ENCODE measurements at regions not wholly inside any gene's neighbourhood (a gene's known extent, or its start where the extent isn't known, plus 50 kb on each side); places are given as distances from the start of the nearest gene placed in this dataset.

DNA sequence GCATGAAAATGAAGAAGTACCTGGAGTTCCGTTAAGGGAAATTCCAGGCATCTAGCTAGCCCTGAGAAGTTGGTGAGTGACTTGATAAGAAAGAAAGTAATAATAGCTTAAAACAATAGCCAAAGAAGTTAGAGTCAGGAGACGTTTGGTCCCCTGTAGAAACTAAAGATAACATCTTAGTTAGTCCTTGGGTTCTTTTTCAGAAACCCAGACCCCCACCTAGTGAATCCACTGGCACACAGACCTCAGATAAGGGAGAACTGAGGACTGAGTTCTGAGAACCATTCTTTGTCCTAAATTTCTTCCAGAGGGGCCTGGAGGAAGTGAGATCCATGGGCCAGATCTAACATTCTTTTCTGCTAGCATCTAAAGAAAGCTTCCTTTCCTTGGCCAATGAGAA, 335.4 kb downstream of the SLC4A3 start (continued):
- TF ChIP-seq, protein P1, sequence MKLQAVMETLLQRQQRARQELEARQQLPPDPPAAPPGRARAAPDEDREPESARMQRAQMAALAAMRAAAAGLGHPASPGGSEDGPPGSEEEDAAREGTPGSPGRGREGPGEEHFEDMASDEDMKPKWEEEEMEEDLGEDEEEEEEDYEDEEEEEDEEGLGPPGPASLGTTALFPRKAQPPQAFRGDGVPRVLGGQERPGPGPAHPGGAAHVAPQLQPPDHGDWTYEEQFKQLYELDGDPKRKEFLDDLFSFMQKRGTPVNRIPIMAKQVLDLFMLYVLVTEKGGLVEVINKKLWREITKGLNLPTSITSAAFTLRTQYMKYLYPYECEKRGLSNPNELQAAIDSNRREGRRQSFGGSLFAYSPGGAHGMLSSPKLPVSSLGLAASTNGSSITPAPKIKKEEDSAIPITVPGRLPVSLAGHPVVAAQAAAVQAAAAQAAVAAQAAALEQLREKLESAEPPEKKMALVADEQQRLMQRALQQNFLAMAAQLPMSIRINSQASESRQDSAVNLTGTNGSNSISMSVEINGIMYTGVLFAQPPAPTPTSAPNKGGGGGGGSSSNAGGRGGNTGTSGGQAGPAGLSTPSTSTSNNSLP (IDR thresholded peaks at IDR 0.05; ENCODE audit: low read depth, low read length) = no peak
- TF ChIP-seq CC2D1A (CRISPR knock-in tag; IDR thresholded peaks at IDR 0.05) (no peak), ZNF652 (CRISPR knock-in tag; IDR thresholded peaks at IDR 0.05; ENCODE audit: borderline replicate concordance, low read depth) (no peak), ELF1 (CRISPR knock-in tag; IDR thresholded peaks at IDR 0.05) (no peak), MAF1 (CRISPR knock-in tag; IDR thresholded peaks at IDR 0.05; ENCODE audit: borderline replicate concordance) (no peak)

DNA sequence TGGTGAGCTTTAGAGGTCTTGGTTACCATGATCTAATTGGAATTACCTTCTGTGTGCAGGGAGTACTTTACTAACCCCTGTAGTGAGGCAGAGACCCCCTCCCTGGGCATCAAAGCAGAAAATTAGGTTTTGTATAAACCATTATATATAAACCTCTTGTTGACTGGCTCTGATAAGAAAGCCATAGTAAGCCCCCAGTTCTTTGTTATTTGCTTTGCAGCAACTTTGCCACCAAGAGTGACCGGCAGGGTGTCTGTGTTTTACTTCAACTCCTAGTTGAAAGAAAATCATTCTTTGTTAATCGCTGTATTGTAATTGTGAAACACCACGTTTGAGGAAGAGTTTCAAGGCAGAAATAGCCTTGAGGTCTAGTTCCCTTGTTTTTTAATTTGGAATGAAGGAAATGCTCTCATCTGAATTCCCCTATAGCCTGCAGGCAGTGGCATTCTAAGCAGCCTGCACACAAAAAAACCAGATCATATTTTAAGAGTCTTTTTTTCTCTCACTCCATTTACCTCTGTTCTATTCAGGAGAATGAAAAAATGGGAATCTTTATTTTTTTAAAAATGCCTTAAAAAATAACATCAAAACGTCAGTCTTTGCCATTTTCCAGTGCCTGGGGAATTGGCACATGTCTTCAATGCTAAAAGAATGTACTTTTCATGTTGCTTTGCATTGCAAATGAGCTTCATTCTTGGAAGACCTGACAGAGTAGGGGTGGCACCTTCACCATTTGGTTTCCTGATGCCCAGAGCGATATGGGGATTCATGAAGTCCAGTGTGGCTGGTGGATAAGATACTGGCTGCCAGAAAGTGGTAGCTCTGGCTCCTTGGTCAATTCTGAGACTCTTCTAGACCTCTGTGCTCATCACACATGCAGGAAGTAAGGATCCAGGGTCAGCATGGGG, 338.1 kb downstream of the SLC4A3 start:
- POLR2A ChIA-PET = no interaction called here
- 12% methylated on average over 5 of the region's 5 CpGs for WGBS (ENCODE audit: low lambda C conversion rate)
- 0 out of 5 replicates have a peak, but pooled peaks cover 1 to 8% of the 10 kb centered on the region in 2 experiments for H3K27me3 ChIP-seq (ENCODE audit: control insufficient read depth in 1 of 2, insufficient read depth in 2 of 2, low read length in 2 of 2)
- CTCF ChIA-PET (ENCODE audit: low intra/inter-chr PET ratio, low total read pairs) = no interaction called here
- H4K20me1 ChIP-seq (ENCODE audit: insufficient read depth, low read length) = no peaks in the 10 kb centered on the region
- no peak overlapping the region for H3K4me2 ChIP-seq (ENCODE audit: low read depth, low read length)
- H2AFZ ChIP-seq (ENCODE audit: low read length) = no peak overlapping the region
- intact Hi-C loops (cut with micrococcal nuclease; ENCODE audit: unreplicated experiment) = no loop called here
- H3K79me2 ChIP-seq (ENCODE audit: insufficient read depth, low read length) = no peaks in the 10 kb centered on the region
- ATAC-seq = no peak
- no peaks in the 10 kb centered on the region for H3K36me3 ChIP-seq (replicated peaks in 1 of 2; ENCODE audit: control insufficient read depth in 1 of 2, insufficient read depth in 2 of 2, low read length in 2 of 2)
- no peak for FAIRE-seq
- TF ChIP-seq ZNF263 (CRISPR knock-in tag; IDR thresholded peaks at IDR 0.05) (no peak), HNF4A (CRISPR knock-in tag; IDR thresholded peaks at IDR 0.05) (no peak), ZNF10 (CRISPR knock-in tag; IDR thresholded peaks at IDR 0.05; ENCODE audit: borderline replicate concordance, low read depth) (no peak), SP5 (CRISPR knock-in tag; IDR thresholded peaks at IDR 0.05; ENCODE audit: borderline replicate concordance, low read depth) (no peak), JUN (CRISPR knock-in tag; IDR thresholded peaks at IDR 0.05) (no peak), SYNCRIP (IDR thresholded peaks at IDR 0.05; ENCODE audit: insufficient read depth, low read depth, low read length) (no peak), ZNF670 (CRISPR knock-in tag; IDR thresholded peaks at IDR 0.05; ENCODE audit: borderline replicate concordance) (no peak), YEATS2 (CRISPR knock-in tag; IDR thresholded peaks at IDR 0.05; ENCODE audit: borderline replicate concordance) (no peak)
- TF ChIP-seq, protein P2, sequence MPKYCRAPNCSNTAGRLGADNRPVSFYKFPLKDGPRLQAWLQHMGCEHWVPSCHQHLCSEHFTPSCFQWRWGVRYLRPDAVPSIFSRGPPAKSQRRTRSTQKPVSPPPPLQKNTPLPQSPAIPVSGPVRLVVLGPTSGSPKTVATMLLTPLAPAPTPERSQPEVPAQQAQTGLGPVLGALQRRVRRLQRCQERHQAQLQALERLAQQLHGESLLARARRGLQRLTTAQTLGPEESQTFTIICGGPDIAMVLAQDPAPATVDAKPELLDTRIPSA (CRISPR knock-in tag; IDR thresholded peaks at IDR 0.05; ENCODE audit: borderline replicate concordance) = no peak
- TF ChIP-seq, protein P3, sequence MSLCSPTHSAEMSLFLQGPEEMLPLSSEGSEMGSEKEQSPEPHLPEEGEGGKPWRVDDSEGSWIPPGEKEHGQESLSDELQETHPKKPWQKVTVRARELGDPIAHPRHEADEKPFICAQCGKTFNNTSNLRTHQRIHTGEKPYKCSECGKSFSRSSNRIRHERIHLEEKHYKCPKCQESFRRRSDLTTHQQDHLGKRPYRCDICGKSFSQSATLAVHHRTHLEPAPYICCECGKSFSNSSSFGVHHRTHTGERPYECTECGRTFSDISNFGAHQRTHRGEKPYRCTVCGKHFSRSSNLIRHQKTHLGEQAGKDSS (CRISPR knock-in tag; IDR thresholded peaks at IDR 0.05; ENCODE audit: borderline replicate concordance, low read depth) = no peak
- TF ChIP-seq, protein P4, sequence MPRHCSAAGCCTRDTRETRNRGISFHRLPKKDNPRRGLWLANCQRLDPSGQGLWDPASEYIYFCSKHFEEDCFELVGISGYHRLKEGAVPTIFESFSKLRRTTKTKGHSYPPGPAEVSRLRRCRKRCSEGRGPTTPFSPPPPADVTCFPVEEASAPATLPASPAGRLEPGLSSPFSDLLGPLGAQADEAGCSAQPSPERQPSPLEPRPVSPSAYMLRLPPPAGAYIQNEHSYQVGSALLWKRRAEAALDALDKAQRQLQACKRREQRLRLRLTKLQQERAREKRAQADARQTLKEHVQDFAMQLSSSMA (CRISPR knock-in tag; IDR thresholded peaks at IDR 0.05) = no peak
- BruUV-seq (replicated peaks) = no TSS peak
- no peak overlapping the region for H3K27ac ChIP-seq (ENCODE audit: extremely low read length, insufficient read depth, low read length)
- H3K9me3 ChIP-seq (ENCODE audit: low read length) = no peaks in the 10 kb centered on the region
- no peak for DNase-seq (ENCODE audit: low spot score)
- H3K9ac ChIP-seq (ENCODE audit: insufficient read depth, low read depth, low read length) = no peak overlapping the region
- H3K4me3 ChIP-seq (replicated peaks in 1 of 3; ENCODE audit: insufficient read depth in 1 of 3, low read depth in 2 of 3, low read length in 3 of 3) = no peak overlapping the region
- H3K4me1 ChIP-seq (ENCODE audit: insufficient read depth, low read length) = no peaks in the 10 kb centered on the region
- in situ Hi-C loops (cut with HindIII; ENCODE audit: extremely low pct_ligation_motif_present, low pct_unique_long_range_greater_than_20kb) = no loop called here
